ENCODE measurements at regions not wholly inside any gene's neighbourhood (a gene's known extent, or its start where the extent isn't known, plus 50 kb on each side); places are given as distances from the start of the nearest gene placed in this dataset.

GRCh38 chr13:108368250-108368905, 98.9 kb downstream of the TNFSF13B start:
- TF ChIP-seq CTCF (IDR thresholded peaks at IDR 0.05; ENCODE audit: low read length) (no peak), EZH2 (optimal IDR thresholded peaks at IDR 0.05; ENCODE audit: low read depth, low read length) (no peak)

All from MM.1S (cell line).